Endodermal cell (in vitro differentiated cells): ENCODE measurements at regions not wholly inside any gene's neighbourhood (a gene's known extent, or its start where the extent isn't known, plus 50 kb on each side); places are given as distances from the start of the nearest gene placed in this dataset.
A peak's percentile ranks its signal among the peaks of the same experiment; 100 is the strongest.

Source experiments
- DNase-seq: peaks from one replicate; pipeline ENCODE4 v3.0.0-alpha.2; 2017
- H3K27ac ChIP-seq: 2 replicates; pipeline ENCODE4 v1.5.1; 2013; ENCODE audit warnings: mild to moderate bottlenecking, low read depth, low read length, moderate library complexity
- H3K27me3 ChIP-seq: 2 replicates; pipeline ENCODE4 v1.6.1; 2013; ENCODE audit warnings: mild to moderate bottlenecking, low read length, moderate library complexity; ENCODE audit not compliant: insufficient read depth, control insufficient read depth, poor library complexity, severe bottlenecking
- H3K36me3 ChIP-seq: 2 replicates; pipeline ENCODE4 v1.7.0; 2013; ENCODE audit warnings: mild to moderate bottlenecking, low read length, moderate library complexity; ENCODE audit not compliant: control insufficient read depth, insufficient read depth
- H3K4me1 ChIP-seq: one replicate; pipeline ENCODE4 v1.7.0; 2013; ENCODE audit warnings: low read length; ENCODE audit not compliant: control insufficient read depth, insufficient read depth
- H3K4me3 ChIP-seq: 2 replicates; pipeline ENCODE4 v1.5.1; 2013; ENCODE audit warnings: mild to moderate bottlenecking, low read length, moderate library complexity
- H3K9ac ChIP-seq: 2 replicates; pipeline ENCODE4 v1.6.1; 2013; ENCODE audit warnings: mild to moderate bottlenecking, low read length, moderate library complexity; ENCODE audit not compliant: poor library complexity, severe bottlenecking; ENCODE audit errors: extremely low read depth
- H3K9me3 ChIP-seq: 2 replicates; pipeline ENCODE4 v1.6.1; 2013; ENCODE audit warnings: mild to moderate bottlenecking, low read length, moderate library complexity; ENCODE audit not compliant: control insufficient read depth
- H3K27ac Mint-ChIP-seq: 2 replicates; pipeline ENCODE4 v1.8.0; 2020; ENCODE audit warnings: mixed read lengths
- H3K27me3 Mint-ChIP-seq: 2 replicates; pipeline ENCODE4 v1.8.0; 2021; ENCODE audit warnings: mild to moderate bottlenecking, mixed read lengths; ENCODE audit not compliant: insufficient read depth
- H3K36me3 Mint-ChIP-seq: 2 replicates; pipeline ENCODE4 v1.8.0; 2020; ENCODE audit warnings: low read depth, mixed read lengths
- H3K4me1 Mint-ChIP-seq: 2 replicates; pipeline ENCODE4 v1.8.0; 2020; ENCODE audit warnings: mixed read lengths
- H3K4me3 Mint-ChIP-seq: 2 replicates; pipeline ENCODE4 v1.8.0; 2020; ENCODE audit warnings: mild to moderate bottlenecking, moderate library complexity, mixed read lengths
- H3K9me3 Mint-ChIP-seq: 2 replicates; pipeline ENCODE4 v1.8.0; 2020; ENCODE audit warnings: mild to moderate bottlenecking, mixed read lengths
- WGBS, 2 experiments: methylation state at CpG; one replicate each; pipeline versions ENCODE4 v1.1.5 to v1.1.7; 2013; ENCODE audit warnings: missing lambda C conversion rate in 2 of 2, mixed read lengths in 1 of 2; ENCODE audit not compliant: insufficient coverage in 1 of 2, insufficient read length in 1 of 2; 5-methylcytosine and 5-hydroxymethylcytosine counted together
- TF ChIP-seq, protein P1 (sequence below): fragments of 200-600 bp; sonication (generic); conservative IDR thresholded peaks from 2 replicates; pipeline ENCODE4 v1.5.0; 2021; ENCODE audit warnings: antibody characterized with exemption, mild to moderate bottlenecking

DNA sequence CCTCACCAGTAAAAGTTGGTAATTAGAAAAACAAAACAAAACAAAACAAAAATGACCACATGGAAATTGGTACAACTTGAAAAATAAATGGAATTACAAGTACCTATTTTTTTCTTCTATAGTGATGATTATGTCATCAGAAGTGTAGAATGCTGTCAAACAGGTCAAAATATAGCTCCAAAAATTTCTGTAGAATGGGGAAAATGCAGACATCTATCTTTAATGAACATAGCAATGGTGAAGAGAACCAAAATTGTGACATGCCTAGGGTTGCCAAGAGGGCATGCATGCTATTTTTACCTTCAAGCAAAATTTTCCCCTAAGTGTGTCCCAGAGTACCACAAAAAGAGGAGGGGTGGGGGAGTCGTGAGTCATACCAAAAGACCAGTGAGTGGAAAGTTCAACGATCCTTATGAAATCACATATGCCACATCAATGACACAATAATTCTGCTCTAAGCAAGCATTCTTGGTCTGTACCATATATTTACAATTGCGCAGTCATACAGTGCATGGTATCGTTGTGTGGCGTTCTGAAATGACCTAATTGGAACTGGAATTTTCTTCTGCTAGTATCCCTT is 1436.4 kb downstream of the SUCLG1 start:
- Histone ChIP-seq H3K4me3 (no peak overlapping the region), H3K36me3 (no peaks in the 10 kb centered on the region), H3K27ac (no peak overlapping the region), H3K9me3 (no peaks in the 10 kb centered on the region), H3K9ac (no peak overlapping the region), H3K27me3 (no peaks in the 10 kb centered on the region), H3K4me1 (peaks cover 4% of the 10 kb centered on the region)
- DNase-seq, result no peak
- Mint-ChIP-seq H3K27ac (no peak overlapping the region), H3K27me3 (no peaks in the 10 kb centered on the region), H3K4me3 (no peak overlapping the region), H3K9me3 (no peaks in the 10 kb centered on the region), H3K4me1 (peaks cover 9% of the 10 kb centered on the region), H3K36me3 (no peaks in the 10 kb centered on the region)
- WGBS, 2 experiments, result 77% methylated on average over 5 of the region's 5 CpGs; no CpG with 5 or more reads in 1 of the 2 experiments
- TF ChIP-seq, protein P1, sequence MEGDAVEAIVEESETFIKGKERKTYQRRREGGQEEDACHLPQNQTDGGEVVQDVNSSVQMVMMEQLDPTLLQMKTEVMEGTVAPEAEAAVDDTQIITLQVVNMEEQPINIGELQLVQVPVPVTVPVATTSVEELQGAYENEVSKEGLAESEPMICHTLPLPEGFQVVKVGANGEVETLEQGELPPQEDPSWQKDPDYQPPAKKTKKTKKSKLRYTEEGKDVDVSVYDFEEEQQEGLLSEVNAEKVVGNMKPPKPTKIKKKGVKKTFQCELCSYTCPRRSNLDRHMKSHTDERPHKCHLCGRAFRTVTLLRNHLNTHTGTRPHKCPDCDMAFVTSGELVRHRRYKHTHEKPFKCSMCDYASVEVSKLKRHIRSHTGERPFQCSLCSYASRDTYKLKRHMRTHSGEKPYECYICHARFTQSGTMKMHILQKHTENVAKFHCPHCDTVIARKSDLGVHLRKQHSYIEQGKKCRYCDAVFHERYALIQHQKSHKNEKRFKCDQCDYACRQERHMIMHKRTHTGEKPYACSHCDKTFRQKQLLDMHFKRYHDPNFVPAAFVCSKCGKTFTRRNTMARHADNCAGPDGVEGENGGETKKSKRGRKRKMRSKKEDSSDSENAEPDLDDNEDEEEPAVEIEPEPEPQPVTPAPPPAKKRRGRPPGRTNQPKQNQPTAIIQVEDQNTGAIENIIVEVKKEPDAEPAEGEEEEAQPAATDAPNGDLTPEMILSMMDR, result no peak

DNA sequence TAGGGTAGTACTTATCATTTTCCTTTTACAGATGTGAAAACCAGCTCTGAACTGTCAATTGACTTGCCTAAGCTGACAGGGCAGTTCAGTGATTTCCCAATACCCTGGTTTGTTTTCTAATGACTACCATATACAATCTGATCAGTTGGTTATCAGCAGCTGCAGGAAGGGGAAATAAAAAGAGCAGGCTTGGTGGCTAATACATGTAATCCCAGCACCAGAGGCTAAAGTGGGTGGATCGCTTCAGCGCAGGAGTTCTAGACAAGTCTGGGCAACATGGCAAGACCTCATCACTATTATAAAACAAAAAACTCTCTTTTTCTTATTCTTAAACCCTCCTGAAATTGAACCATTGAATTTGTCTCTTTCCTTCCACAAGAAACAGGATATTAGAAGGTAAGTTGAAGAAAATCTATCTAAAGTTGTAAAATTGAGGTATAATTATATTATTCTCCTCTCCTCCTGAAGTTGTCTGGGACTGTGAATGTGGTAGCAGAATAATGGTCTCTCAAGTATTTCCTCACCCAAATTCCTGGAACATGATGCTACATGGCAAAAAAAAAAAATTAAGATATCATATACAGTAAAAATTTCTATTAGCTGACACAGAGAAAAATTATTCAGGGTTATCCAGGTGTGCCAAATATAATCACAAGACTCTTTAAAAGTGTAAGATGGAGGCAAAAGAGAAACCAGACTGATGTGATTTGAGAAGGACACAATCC is 1441.6 kb downstream of the SUCLG1 start:
- no peaks in the 10 kb centered on the region for H3K27me3 ChIP-seq
- H3K36me3 ChIP-seq, result no peaks in the 10 kb centered on the region
- TF ChIP-seq, protein P1, result no peak
- H3K4me3 Mint-ChIP-seq, result no peak overlapping the region
- H3K36me3 Mint-ChIP-seq, result no peaks in the 10 kb centered on the region
- H3K9ac ChIP-seq, result no peak overlapping the region
- H3K27ac ChIP-seq, result no peak overlapping the region
- H3K27ac Mint-ChIP-seq, result no peak overlapping the region
- no peaks in the 10 kb centered on the region for H3K4me1 ChIP-seq
- H3K9me3 ChIP-seq, result no peaks in the 10 kb centered on the region
- H3K27me3 Mint-ChIP-seq, result no peaks in the 10 kb centered on the region
- 94% methylated on average over 2 of the region's 2 CpGs; no CpG with 5 or more reads in 1 of the 2 experiments for WGBS, 2 experiments
- H3K4me1 Mint-ChIP-seq, result peaks cover 5% of the 10 kb centered on the region
- H3K4me3 ChIP-seq, result no peak overlapping the region
- DNase-seq, result no peak
- no peaks in the 10 kb centered on the region for H3K9me3 Mint-ChIP-seq

DNA sequence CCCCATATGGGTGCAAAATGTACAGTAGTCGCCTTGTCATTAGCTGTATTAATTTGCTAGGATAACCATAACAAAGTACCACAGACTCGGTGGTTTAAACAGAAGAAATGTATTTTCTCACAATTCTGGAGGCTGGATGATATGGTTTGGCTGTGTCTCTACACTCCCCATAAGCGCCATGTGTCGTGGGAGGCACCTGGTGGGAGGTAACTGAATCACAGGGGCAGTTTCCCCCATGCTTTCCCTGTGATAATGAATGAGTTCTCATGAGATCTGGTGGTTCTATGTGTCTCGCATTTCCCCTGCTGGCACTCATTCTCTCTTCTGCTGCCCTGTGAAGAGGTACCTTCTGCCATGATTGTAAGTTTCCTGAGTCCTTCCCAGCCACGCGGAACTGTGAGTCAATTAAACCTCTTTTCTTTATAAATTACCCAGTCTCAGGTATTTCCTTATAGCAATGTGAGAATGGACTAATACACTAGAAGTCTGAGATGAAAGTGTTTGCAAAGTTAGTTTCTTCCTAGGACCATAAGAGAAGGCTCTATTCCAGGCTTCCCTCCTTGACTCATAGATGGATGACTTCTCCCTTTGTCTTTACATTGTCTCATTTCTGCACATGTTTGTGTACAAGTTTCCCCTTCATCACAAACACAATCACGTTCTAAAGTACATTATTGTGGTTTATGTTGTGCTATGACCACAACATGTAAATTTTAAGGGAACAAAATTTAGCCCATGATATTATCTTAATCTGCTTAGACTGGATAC is 1442.6 kb downstream of the SUCLG1 start:
- DNase-seq, result peak; percentile 58
- no peaks in the 10 kb centered on the region for H3K9me3 ChIP-seq
- Mint-ChIP-seq H3K27ac (no peak overlapping the region), H3K4me1 (peaks cover 5% of the 10 kb centered on the region), H3K36me3 (no peaks in the 10 kb centered on the region), H3K9me3 (no peaks in the 10 kb centered on the region), H3K4me3 (no peak overlapping the region), H3K27me3 (no peaks in the 10 kb centered on the region)
- TF ChIP-seq, protein P1, result peak; percentile 61
- no peaks in the 10 kb centered on the region for H3K27me3 ChIP-seq
- no peaks in the 10 kb centered on the region for H3K36me3 ChIP-seq
- no peak overlapping the region for H3K27ac ChIP-seq
- H3K9ac ChIP-seq, result no peak overlapping the region
- 82 to 95% methylated on average over 2 to 7 of the region's 8 CpGs for WGBS, 2 experiments
- no peaks in the 10 kb centered on the region for H3K4me1 ChIP-seq
- H3K4me3 ChIP-seq, result no peak overlapping the region
